Suprapubic skin (tissue), 4 donors: ENCODE measurements at regions not wholly inside any gene's neighbourhood (a gene's known extent, or its start where the extent isn't known, plus 50 kb on each side); places are given as distances from the start of the nearest gene placed in this dataset.
"Not testable (repeated sequence)": the region's sequence is repeated elsewhere in the genome, so short reads cannot be mapped to it uniquely, and the experiment has no call there.

Experiments
- DNase-seq, 2 donors: peaks; one replicate each; pipeline ENCODE4 v3.0.0-alpha.2; 2019; ENCODE audit warnings: low spot score in 2 of 2
- H3K27ac ChIP-seq: fragments of 200-600 bp; sonication (generic); one replicate; pipeline ENCODE4 v1.5.1; 2019
- H3K27me3 ChIP-seq: fragments of 200-600 bp; sonication (generic); one replicate; pipeline ENCODE4 v1.5.1; 2019
- H3K36me3 ChIP-seq: fragments of 200-600 bp; sonication (generic); one replicate; pipeline ENCODE4 v1.5.1; 2019
- H3K4me1 ChIP-seq: fragments of 200-600 bp; sonication (generic); one replicate; pipeline ENCODE4 v1.5.1; 2019
- H3K4me3 ChIP-seq: fragments of 200-600 bp; sonication (generic); one replicate; pipeline ENCODE4 v1.5.1; 2019; ENCODE audit warnings: mild to moderate bottlenecking
- H3K9me3 ChIP-seq: fragments of 200-600 bp; sonication (generic); one replicate; pipeline ENCODE4 v1.5.1; 2019
- CTCF ChIP-seq, 2 donors: fragments of 200-600 bp in 1 of 2; fragments of 450-650 bp in 1 of 2; sonication (generic) in 1 of 2; IDR thresholded peaks; one replicate each; pipeline ENCODE4 v1.5.1; 2016 to 2019; ENCODE audit warnings: antibody characterized with exemption in 2 of 2, mild to moderate bottlenecking in 1 of 2, moderate library complexity in 1 of 2
- EP300 ChIP-seq: sonication (generic); formaldehyde crosslinking; IDR thresholded peaks from one replicate; pipeline ENCODE4 v1.6.1; 2017; ENCODE audit warnings: antibody characterized with exemption
- POLR2A ChIP-seq, 2 donors: fragments of 450-650 bp; IDR thresholded peaks; one replicate each; pipeline ENCODE4 v1.6.1; 2017; ENCODE audit warnings: antibody characterized with exemption in 2 of 2, mild to moderate bottlenecking in 2 of 2, moderate library complexity in 2 of 2
- POLR2AphosphoS5 ChIP-seq, 3 donors: sonication (generic); formaldehyde crosslinking; IDR thresholded peaks; one replicate each; pipeline ENCODE4 v1.6.1; 2017; ENCODE audit warnings: antibody characterized with exemption in 3 of 3
- WGBS: methylation state at CpG from one replicate; pipeline ENCODE4 v1.1.5; 2018; 5-methylcytosine and 5-hydroxymethylcytosine counted together

- Histone ChIP-seq H3K27ac (no peak overlapping the region), H3K36me3 (no peaks in the 10 kb centered on the region), H3K4me3 (no peak overlapping the region), H3K9me3 (no peaks in the 10 kb centered on the region), H3K4me1 (no peaks in the 10 kb centered on the region), H3K27me3 (no peaks in the 10 kb centered on the region)
- TF ChIP-seq POLR2A (IDR thresholded peaks at IDR 0.05) (no peak), CTCF (IDR thresholded peaks at IDR 0.05) (no peak), EP300 (no peak), POLR2AphosphoS5 (IDR thresholded peaks at IDR 0.05) (no peak)
- no peak for DNase-seq
- 54% methylated on average over 4 of the region's 4 CpGs for WGBS
These were observed 197.0 kb upstream of the MAD2L1 start for GRCh38 chr4:120263618-120264017.

DNA sequence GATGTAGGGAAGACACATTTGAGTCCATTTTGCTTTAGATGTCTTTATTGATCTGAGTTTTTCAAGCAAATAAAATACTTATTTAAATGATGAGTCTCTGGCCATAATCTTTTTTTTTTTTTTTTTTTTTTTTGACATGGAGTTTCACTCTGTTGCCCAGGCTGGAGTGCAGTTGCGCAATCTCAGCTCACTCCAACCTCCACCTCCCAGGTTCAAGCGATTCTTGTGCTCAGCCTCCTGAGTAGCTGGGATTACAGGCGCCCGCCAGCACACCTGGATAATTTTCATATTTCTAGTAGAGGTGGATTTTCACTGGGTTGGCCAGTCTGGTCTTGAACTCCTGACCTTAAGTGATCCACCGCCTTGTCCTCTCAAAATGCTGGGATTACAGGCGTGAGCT is 194.5 kb upstream of the MAD2L1 start:
- no peak for DNase-seq
- H3K27ac ChIP-seq = no peak overlapping the region
- H3K36me3 ChIP-seq = no peaks in the 10 kb centered on the region
- no peak for TF ChIP-seq POLR2AphosphoS5 (IDR thresholded peaks at IDR 0.05)
- TF ChIP-seq CTCF (IDR thresholded peaks at IDR 0.05) = no peak
- TF ChIP-seq EP300 = no peak
- TF ChIP-seq POLR2A (IDR thresholded peaks at IDR 0.05) = no peak
- H3K4me1 ChIP-seq = no peaks in the 10 kb centered on the region
- H3K4me3 ChIP-seq = no peak overlapping the region
- H3K27me3 ChIP-seq = no peaks in the 10 kb centered on the region
- WGBS = 94% methylated on average over 6 of the region's 6 CpGs
- no peaks in the 10 kb centered on the region for H3K9me3 ChIP-seq

- WGBS = 89% methylated on average over 28 of the region's 28 CpGs
- not testable (repeated sequence) for H3K4me1 ChIP-seq, H3K9me3 ChIP-seq, H3K4me3 ChIP-seq, H3K36me3 ChIP-seq, DNase-seq, H3K27ac ChIP-seq, H3K27me3 ChIP-seq
These were observed 189.6 kb upstream of the MAD2L1 start for GRCh38 chr4:120256112-120256775.

DNA sequence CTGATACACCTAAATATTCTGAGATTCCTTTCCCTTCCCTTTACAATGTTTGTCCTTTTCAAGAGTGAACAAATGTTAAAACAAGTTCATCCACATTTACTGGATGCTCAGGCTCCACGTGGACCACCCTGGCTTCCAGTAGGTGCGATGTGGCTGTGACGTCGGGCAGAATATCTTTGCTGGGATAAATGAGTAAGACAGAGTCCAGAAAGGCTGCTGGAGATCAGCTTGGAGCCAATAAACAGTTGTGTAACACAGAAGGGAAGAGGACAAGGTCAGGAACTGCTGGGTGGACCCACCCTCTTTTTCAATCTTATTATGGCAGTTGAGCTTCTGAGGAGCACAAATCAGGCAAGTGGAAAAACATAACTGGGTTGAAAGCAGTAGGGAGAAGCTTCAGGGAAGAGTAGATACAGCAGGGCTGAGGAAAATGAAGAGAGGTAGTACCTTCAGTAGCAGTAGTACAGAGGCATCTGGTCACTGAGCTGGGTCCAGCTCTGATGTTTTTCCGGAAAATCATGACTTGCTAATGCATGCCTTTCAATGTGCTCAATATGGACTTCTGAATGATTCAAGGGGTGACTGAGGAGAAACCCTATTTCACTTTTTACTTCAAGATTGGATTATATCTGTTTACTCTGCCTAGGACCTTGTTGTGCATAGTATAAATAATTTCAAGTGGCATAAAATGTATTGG is 171.8 kb upstream of the MAD2L1 start:
- no peak for DNase-seq
- 87% methylated on average over 5 of the region's 5 CpGs for WGBS
- Histone ChIP-seq H3K4me1 (no peaks in the 10 kb centered on the region), H3K36me3 (no peaks in the 10 kb centered on the region), H3K4me3 (no peak overlapping the region), H3K9me3 (no peaks in the 10 kb centered on the region), H3K27me3 (no peaks in the 10 kb centered on the region), H3K27ac (no peak overlapping the region)
- TF ChIP-seq CTCF (IDR thresholded peaks at IDR 0.05) (no peak), POLR2A (IDR thresholded peaks at IDR 0.05) (no peak), EP300 (no peak), POLR2AphosphoS5 (IDR thresholded peaks at IDR 0.05) (no peak)

GRCh38 chr4:120236873-120237272 is 170.2 kb upstream of the MAD2L1 start:
- DNase-seq = no peak
- H3K9me3 ChIP-seq = no peaks in the 10 kb centered on the region
- no peaks in the 10 kb centered on the region for H3K4me1 ChIP-seq
- no peaks in the 10 kb centered on the region for H3K27me3 ChIP-seq
- TF ChIP-seq EP300 (no peak), POLR2A (IDR thresholded peaks at IDR 0.05) (no peak), CTCF (IDR thresholded peaks at IDR 0.05) (no peak)
- 92% methylated on average over 5 of the region's 5 CpGs for WGBS
- no peak overlapping the region for H3K27ac ChIP-seq
- H3K36me3 ChIP-seq = no peaks in the 10 kb centered on the region
- no peak overlapping the region for H3K4me3 ChIP-seq

GRCh38 chr4:120232050-120232449 is 165.4 kb upstream of the MAD2L1 start:
- WGBS = 0% methylated on average over 1 of the region's 1 CpG
- Histone ChIP-seq H3K36me3 (no peaks in the 10 kb centered on the region), H3K27me3 (no peaks in the 10 kb centered on the region), H3K27ac (no peak overlapping the region), H3K4me1 (no peaks in the 10 kb centered on the region), H3K4me3 (no peak overlapping the region), H3K9me3 (no peaks in the 10 kb centered on the region)
- TF ChIP-seq POLR2A (IDR thresholded peaks at IDR 0.05) (no peak), POLR2AphosphoS5 (IDR thresholded peaks at IDR 0.05) (no peak), EP300 (no peak), CTCF (IDR thresholded peaks at IDR 0.05) (no peak)
- no peak for DNase-seq
